ENCODE measurements at regions not wholly inside any gene's neighbourhood (a gene's known extent, or its start where the extent isn't known, plus 50 kb on each side); places are given as distances from the start of the nearest gene placed in this dataset.

DNA sequence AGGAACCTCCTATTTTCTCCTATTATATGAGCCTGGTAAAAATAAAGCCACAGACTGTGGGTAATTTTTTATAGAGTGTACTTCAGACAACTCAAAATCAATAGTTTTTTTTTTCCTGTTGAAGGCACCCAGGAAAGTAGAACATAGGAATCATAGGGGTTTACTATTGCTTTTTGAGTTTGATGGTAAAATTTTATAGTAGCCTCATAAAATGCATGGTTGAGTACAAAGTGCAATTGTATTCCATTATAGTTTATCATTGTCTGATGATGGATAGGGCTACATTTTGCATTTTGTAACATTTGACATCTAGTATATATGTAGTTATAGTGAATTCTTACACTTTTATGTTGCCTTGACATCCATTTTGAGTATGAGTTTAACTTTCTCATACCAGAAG, 455.0 kb downstream of the STIM2 start:
- DNase-seq (ENCODE audit: low read depth in 1 of 2, low spot score in 1 of 2) = no peak
- in situ Hi-C loops (cut with HindIII; ENCODE audit: low pct_unique_long_range_greater_than_20kb, low sequenced_read_pairs) = no loop called here
- TF ChIP-seq JUND (IDR thresholded peaks at IDR 0.05; ENCODE audit: low read depth) = no peak

DNA sequence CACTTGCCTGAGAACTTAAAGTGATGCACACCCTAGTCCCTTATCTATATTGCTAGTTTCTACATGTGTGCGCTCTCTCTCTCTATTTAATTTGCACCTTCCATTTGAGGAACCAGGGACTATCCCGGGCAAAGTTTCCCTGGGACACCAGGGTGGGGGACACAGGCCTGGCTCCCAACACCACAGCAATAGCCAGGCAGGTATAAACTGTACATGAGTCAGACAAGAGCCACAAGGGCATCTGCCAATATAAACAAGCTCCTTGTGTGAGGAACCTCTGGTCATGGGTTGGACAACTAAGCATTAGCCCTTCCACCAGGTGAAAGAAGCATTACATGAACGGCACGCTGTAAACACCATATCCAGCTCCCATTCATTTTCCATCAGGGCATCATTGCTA, 455.5 kb downstream of the STIM2 start:
- DNase-seq (ENCODE audit: low read depth in 1 of 2, low spot score in 1 of 2) = no peak
- no peak for TF ChIP-seq JUND (IDR thresholded peaks at IDR 0.05; ENCODE audit: low read depth)
- in situ Hi-C loops (cut with HindIII; ENCODE audit: low pct_unique_long_range_greater_than_20kb, low sequenced_read_pairs) = no loop called here

DNA sequence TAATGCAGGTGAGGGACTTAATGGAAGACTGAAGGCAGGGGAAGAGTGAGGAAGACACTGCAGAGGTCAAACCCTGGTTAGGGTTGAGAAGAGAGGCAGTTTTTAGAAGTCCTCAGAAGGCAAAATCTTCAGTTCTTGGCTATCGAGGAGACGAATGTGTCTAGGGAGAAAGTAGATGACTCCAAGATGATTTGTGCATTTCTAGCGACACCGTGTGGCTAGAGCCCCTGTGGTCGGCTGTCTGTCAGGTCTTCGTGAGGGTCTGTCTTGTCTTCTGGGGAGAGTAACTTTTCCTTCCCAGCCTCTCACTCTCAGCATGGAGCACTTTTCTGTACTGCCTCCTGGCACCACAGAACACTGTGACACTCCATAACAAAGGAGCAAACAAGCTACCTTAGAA, 458.1 kb downstream of the STIM2 start:
- peak; percentile 20 to 50 for DNase-seq (ENCODE audit: low read depth in 1 of 2, low spot score in 1 of 2)
- no peak for TF ChIP-seq JUND (IDR thresholded peaks at IDR 0.05; ENCODE audit: low read depth)
- in situ Hi-C loops (cut with HindIII; ENCODE audit: low pct_unique_long_range_greater_than_20kb, low sequenced_read_pairs) = no loop called here

DNA sequence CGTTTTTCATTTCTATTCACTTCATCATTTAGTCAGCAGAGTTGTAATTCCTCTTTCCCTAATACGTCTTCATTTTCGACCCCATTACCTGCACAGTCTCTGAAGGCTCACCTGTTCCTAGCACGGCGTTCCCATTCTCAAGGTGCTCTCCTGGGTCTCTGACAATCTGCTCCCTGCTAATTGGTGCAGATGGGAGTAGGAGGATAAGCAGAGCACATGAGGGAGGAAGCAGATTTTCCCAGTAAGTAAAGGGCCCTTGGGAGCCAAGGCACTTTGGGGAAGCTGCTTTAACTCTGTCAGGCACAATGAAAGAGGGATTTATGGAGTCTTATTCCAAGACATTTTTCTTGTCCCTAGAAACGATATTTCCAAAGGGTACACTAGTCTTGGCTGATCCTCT, 466.4 kb downstream of the STIM2 start:
- no peak for DNase-seq (ENCODE audit: low read depth in 1 of 2, low spot score in 1 of 2)
- no peak for TF ChIP-seq JUND (IDR thresholded peaks at IDR 0.05; ENCODE audit: low read depth)
- in situ Hi-C loops (cut with HindIII; ENCODE audit: low pct_unique_long_range_greater_than_20kb, low sequenced_read_pairs) = no loop called here

DNA sequence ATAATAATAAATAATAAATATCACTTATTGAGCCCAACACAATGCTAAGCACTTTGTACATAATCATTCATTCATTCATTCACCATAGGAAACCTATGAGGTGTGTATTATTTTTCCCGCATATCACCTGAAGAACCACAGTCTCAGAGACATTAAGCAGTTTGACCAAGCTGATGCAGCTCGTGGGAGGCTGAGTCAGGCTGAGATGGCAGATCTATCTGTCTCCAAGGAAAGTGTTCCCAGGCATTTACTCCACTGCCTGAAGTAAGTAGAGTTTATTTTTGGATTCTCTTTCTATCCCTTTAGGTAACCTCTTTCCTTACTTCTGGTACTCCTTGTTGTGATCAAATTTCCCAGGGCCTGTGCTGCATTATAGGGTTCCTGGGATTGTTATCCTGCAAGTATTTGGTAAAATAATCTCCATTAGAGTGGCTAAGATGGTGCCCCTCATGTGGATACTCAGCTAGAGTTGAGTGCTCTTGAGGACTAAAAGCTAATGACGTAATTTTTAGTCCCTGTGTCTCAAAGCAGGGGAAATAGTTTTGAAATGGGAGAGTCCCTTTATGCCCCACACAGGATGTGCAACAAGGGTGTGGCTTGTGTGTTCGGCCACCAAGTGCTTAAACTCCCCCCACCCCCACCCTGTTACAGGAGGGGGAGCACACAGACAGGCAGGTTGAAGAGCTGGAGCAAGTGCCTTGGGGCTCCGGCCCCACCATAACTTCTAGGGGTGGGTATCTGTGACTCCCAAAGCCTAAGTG, 467.0 kb downstream of the STIM2 start:
- no peak for TF ChIP-seq JUND (IDR thresholded peaks at IDR 0.05; ENCODE audit: low read depth)
- in situ Hi-C loops (cut with HindIII; ENCODE audit: low pct_unique_long_range_greater_than_20kb, low sequenced_read_pairs) = no loop called here
- no peak for DNase-seq (ENCODE audit: low read depth in 1 of 2, low spot score in 1 of 2)

DNA sequence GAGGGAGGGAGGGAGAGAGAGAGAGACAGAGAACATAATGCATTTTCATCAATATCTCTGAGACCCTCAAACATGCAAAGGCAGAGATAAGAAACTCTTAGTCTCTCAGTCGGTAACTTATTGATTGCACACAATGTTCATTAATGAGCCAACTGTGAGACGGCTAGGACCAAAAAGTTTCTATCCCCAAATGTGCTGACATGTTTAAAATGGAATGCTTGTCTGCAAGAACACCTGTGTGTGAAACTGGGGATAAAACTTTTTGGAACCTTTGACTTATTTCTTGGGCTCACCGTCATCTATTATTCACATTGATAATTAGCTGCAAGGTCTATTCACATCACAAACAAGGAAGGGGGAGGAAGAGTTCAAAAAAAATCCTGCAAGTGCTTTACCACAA, 477.9 kb downstream of the STIM2 start:
- TF ChIP-seq JUND (IDR thresholded peaks at IDR 0.05; ENCODE audit: low read depth) = no peak
- DNase-seq (ENCODE audit: low read depth in 1 of 2, low spot score in 1 of 2) = no peak
- in situ Hi-C loops (cut with HindIII; ENCODE audit: low pct_unique_long_range_greater_than_20kb, low sequenced_read_pairs) = no loop called here

DNA sequence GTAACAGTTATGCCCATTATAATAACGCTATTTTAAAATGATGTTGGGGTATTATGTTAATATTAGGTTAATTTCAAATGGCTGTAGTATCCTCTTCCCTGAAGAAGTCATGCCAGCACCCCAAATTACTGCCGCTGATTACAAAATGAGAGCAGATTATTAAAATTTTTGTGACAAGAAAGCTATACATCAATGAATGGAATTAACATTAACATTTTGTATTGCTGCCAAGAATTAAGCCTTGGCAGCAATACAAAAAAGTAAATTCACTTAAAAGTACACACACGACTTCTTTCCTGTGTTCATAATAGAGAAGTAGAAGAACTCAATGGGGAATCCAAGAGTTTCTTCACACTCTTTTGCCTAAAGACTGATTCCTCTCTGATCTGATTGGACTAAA, 482.8 kb downstream of the STIM2 start:
- TF ChIP-seq JUND (IDR thresholded peaks at IDR 0.05; ENCODE audit: low read depth) = no peak
- in situ Hi-C loops (cut with HindIII; ENCODE audit: low pct_unique_long_range_greater_than_20kb, low sequenced_read_pairs) = no loop called here
- DNase-seq (ENCODE audit: low read depth in 1 of 2, low spot score in 1 of 2) = no peak

DNA sequence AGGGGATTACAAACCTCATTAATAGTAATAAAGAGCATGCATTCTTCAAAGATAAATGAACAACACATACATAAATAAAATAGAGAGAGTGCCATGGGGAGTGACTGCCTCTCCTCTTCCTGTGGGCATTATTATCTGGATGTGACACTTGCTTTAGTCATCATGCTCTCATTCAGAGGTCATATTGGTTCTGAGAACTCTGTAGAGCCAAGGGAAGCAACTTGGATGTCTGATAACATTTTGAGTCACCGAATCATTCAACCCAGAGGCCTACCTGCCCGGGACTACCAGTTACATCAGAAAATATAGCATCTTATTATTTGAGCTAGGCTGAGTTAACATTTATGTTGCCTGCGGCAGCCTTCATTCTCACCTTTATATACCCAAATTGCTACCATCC, 489.5 kb downstream of the STIM2 start:
- no peak for DNase-seq (ENCODE audit: low read depth in 1 of 2, low spot score in 1 of 2)
- TF ChIP-seq JUND (IDR thresholded peaks at IDR 0.05; ENCODE audit: low read depth) = no peak
- in situ Hi-C loops (cut with HindIII; ENCODE audit: low pct_unique_long_range_greater_than_20kb, low sequenced_read_pairs) = no loop called here

DNA sequence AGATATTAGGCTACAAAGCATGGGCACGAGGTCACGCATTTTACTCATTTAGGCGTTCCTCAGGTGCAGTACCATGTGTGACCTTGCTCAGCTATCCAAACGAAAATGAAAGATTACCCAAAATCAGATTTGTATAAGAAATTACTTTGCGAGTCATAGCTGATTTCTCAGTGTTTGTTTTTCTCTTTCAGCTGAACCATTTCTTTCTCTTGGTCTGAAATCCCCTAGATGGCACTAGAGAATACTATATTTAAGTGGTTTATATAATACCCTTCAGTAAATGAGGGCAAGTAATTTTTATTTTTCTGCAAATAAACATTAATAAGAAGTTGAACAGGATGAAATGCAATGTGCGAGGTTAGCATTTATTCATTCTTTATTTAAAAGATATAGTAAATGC, 496.6 kb downstream of the STIM2 start:
- TF ChIP-seq JUND (IDR thresholded peaks at IDR 0.05; ENCODE audit: low read depth) = no peak
- DNase-seq (ENCODE audit: low read depth in 1 of 2, low spot score in 1 of 2) = peak in 1 of 2 experiments; percentile 14
- in situ Hi-C loops (cut with HindIII; ENCODE audit: low pct_unique_long_range_greater_than_20kb, low sequenced_read_pairs) = no loop called here

DNA sequence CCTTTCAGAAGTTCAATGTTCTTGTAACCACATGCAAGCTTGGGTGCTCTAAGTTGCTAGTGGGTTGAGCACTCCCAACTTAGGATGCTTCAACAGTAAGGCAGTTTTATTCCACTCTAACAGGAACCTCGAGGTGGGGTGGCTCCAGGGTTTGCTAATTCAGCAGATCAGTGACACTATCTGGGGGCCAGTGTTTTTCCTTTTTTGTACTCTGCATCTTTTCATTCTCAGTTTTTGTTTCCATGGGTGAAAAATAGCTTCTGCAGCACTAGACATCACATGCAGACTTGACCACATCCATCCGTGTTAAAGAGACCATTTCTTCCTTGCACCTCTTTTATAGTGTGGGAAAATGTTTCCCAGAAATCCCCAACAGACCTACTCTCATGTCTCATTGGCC, 497.6 kb downstream of the STIM2 start:
- no peak for TF ChIP-seq JUND (IDR thresholded peaks at IDR 0.05; ENCODE audit: low read depth)
- no peak for DNase-seq (ENCODE audit: low read depth in 1 of 2, low spot score in 1 of 2)
- in situ Hi-C loops (cut with HindIII; ENCODE audit: low pct_unique_long_range_greater_than_20kb, low sequenced_read_pairs) = no loop called here

DNA sequence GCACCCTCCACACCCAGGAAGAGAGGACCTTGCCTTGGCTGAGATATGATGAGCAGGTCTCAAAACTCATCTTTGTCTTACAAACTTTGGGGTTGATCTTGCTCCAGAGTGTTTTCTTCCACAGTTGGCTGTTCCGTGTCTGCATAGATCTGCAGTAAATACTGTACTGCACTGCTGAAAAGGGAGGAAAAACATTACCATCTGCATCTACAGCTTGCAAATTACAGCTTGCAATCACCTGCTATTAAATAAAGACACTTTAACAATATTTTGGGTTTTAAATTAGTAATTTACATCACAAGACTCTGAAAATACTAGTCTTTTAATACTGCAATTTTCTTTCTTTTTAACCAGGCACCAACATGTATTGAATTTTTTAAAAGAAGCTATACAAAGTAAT, 499.5 kb downstream of the STIM2 start:
- TF ChIP-seq JUND (IDR thresholded peaks at IDR 0.05; ENCODE audit: low read depth) = no peak
- in situ Hi-C loops (cut with HindIII; ENCODE audit: low pct_unique_long_range_greater_than_20kb, low sequenced_read_pairs) = no loop called here
- no peak for DNase-seq (ENCODE audit: low read depth in 1 of 2, low spot score in 1 of 2)

DNA sequence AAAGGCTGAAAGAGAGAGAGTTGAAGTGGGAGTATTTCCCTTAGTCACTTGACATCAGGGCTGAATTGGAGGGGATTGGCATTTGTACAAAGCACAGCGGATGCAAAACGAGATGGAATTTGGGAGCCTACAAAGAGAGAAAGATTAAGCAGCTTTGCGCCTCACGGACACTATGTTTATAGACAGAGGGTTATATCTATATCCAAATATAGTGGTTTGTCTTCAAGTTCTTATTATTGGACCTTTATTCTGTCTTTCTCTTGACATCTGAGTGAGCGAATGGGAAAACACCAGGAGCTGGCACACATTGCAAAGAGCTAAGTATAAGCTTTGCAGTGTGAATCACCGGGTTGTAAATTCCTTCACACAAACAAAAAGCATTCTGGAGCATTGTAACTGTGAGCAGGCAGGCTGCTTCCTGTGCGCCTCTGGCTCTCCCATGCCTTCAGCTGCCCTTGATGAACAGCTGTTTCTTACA, 500.2 kb downstream of the STIM2 start:
- in situ Hi-C loops (cut with HindIII; ENCODE audit: low pct_unique_long_range_greater_than_20kb, low sequenced_read_pairs) = no loop called here
- no peak for DNase-seq (ENCODE audit: low read depth in 1 of 2, low spot score in 1 of 2)
- no peak for TF ChIP-seq JUND (IDR thresholded peaks at IDR 0.05; ENCODE audit: low read depth)

DNA sequence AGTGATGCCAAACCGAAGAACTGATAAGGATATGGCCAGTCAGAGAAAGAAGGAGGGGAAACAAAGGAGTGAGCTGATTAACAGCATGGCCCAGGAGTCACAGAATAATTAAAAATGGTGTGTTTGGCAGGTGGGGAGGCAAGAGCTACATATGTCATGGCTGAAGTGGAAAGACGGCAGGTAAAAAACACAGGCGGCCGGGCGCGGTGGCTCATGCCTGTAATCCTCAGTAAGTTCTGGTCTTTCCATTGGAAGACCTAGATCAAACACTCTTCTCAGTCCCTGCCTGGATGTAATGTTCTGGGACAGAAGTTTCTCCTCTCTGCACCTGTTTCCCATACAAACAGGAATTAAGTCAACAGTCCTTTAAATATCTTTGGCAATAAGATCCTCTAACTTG, 503.9 kb downstream of the STIM2 start:
- no peak for DNase-seq (ENCODE audit: low read depth in 1 of 2, low spot score in 1 of 2)
- no peak for TF ChIP-seq JUND (IDR thresholded peaks at IDR 0.05; ENCODE audit: low read depth)
- in situ Hi-C loops (cut with HindIII; ENCODE audit: low pct_unique_long_range_greater_than_20kb, low sequenced_read_pairs) = no loop called here
